DOHH2 (cell line): ENCODE measurements at regions not wholly inside any gene's neighbourhood (a gene's known extent, or its start where the extent isn't known, plus 50 kb on each side); places are given as distances from the start of the nearest gene placed in this dataset.

Source experiments
- H3F3A ChIP-seq: fragments of 200-600 bp; sonication (generic), shearing (Covaris generic); 2 replicates; pipeline ENCODE4 v1.6.0; 2016; ENCODE audit warnings: antibody characterized with exemption, mild to moderate bottlenecking; ENCODE audit not compliant: control insufficient read depth, insufficient read depth
- H3K27ac ChIP-seq: fragments of 200-600 bp; sonication (generic); 2 replicates; pipeline ENCODE4 v1.5.1; 2014; ENCODE audit warnings: low read depth, mild to moderate bottlenecking, low read length, moderate library complexity
- H3K27me3 ChIP-seq: fragments of 200-600 bp; sonication (generic); 2 replicates; pipeline ENCODE4 v1.6.1; 2014; ENCODE audit warnings: mild to moderate bottlenecking, low read length, mixed read lengths; ENCODE audit not compliant: control insufficient read depth
- H3K36me3 ChIP-seq: fragments of 200-600 bp; sonication (generic); 2 replicates; pipeline ENCODE4 v1.6.1; 2014; ENCODE audit warnings: mild to moderate bottlenecking, low read length, moderate library complexity, mixed read lengths; ENCODE audit not compliant: control insufficient read depth
- H3K4me1 ChIP-seq: fragments of 200-600 bp; sonication (generic); 2 replicates; pipeline ENCODE4 v1.6.1; 2014; ENCODE audit warnings: mild to moderate bottlenecking, low read length, mixed read lengths; ENCODE audit not compliant: control insufficient read depth
- H3K4me2 ChIP-seq: fragments of 200-600 bp; sonication (generic); 2 replicates; pipeline ENCODE4 v1.6.0; 2014; ENCODE audit warnings: mild to moderate bottlenecking, low read length, moderate library complexity
- H3K4me3 ChIP-seq: fragments of 200-600 bp; sonication (generic); 2 replicates; pipeline ENCODE4 v1.5.1; 2014; ENCODE audit warnings: mild to moderate bottlenecking, low read length, mixed read lengths
- H3K79me2 ChIP-seq: fragments of 200-600 bp; sonication (generic); 2 replicates; pipeline ENCODE4 v1.6.1; 2014; ENCODE audit warnings: mild to moderate bottlenecking, low read length, mixed read lengths; ENCODE audit not compliant: control insufficient read depth
- H3K9me2 ChIP-seq: fragments of 200-600 bp; sonication (generic); replicated peaks from 2 replicates; pipeline ENCODE4 v1.6.1; 2014; ENCODE audit warnings: mild to moderate bottlenecking, low read length, mixed read lengths; ENCODE audit not compliant: control insufficient read depth
- H3K9me3 ChIP-seq: fragments of 200-600 bp; sonication (generic); 2 replicates; pipeline ENCODE4 v1.6.1; 2014; ENCODE audit warnings: antibody characterized with exemption, low read length, mixed read lengths; ENCODE audit not compliant: control insufficient read depth, insufficient read depth
- H4K20me1 ChIP-seq: fragments of 200-600 bp; sonication (generic); 2 replicates; pipeline ENCODE4 v1.6.0; 2014; ENCODE audit warnings: low read depth, mild to moderate bottlenecking, antibody characterized with exemption, low read length, moderate library complexity; ENCODE audit not compliant: control insufficient read depth, insufficient read depth
- CTCF ChIP-seq: fragments of 200-600 bp; sonication (generic); IDR thresholded peaks from one replicate; pipeline ENCODE4 v1.5.1; 2014; ENCODE audit warnings: antibody characterized with exemption, mild to moderate bottlenecking, low read depth, low read length; ENCODE audit not compliant: poor library complexity, severe bottlenecking
- EZH2phosphoT487 ChIP-seq: fragments of 200-600 bp; sonication (generic); IDR thresholded peaks from 2 replicates; pipeline ENCODE4 v1.6.1; 2017; ENCODE audit warnings: borderline replicate concordance, mild to moderate bottlenecking, antibody characterized with exemption, low read length, moderate library complexity, mixed read lengths

DNA sequence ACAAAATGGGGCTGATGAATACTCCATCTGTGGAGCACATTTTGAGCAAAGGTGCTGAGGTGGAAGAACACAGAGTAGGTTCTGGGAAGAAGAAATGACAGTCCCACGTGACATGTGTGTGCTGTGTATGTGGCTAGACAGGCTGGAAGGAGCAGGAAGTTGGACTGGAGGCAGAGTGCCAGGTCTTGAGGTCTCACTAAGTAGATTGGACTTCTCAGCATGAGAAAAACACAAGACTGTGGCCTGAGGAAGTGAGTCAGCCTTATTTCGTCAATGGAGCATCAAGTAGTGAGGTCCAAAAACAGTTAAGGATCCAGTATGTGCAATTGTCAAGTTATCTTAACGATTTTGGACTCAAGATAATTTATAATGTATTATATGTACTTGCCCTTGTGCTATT, 736.5 kb downstream of the KCNJ2 start:
- no peak overlapping the region for H3K27ac ChIP-seq
- H3K9me3 ChIP-seq, result no peaks in the 10 kb centered on the region
- H3K36me3 ChIP-seq, result no peaks in the 10 kb centered on the region

GRCh38 chr17:70906808-70907207, 737.5 kb downstream of the KCNJ2 start:
- no peak overlapping the region for H3K4me3 ChIP-seq
- H3K4me1 ChIP-seq, result no peaks in the 10 kb centered on the region
- H3K27ac ChIP-seq, result no peak overlapping the region
- no peaks in the 10 kb centered on the region for H3K9me2 ChIP-seq
- no peaks in the 10 kb centered on the region for H3K27me3 ChIP-seq
- no peaks in the 10 kb centered on the region for H4K20me1 ChIP-seq
- no peaks in the 10 kb centered on the region for H3K9me3 ChIP-seq
- no peak for TF ChIP-seq EZH2phosphoT487
- no peak for TF ChIP-seq CTCF
- H3F3A ChIP-seq, result no peaks in the 10 kb centered on the region
- no peaks in the 10 kb centered on the region for H3K79me2 ChIP-seq
- H3K36me3 ChIP-seq, result no peaks in the 10 kb centered on the region
- no peak overlapping the region for H3K4me2 ChIP-seq

More for the DNA sequence above, 736.5 kb downstream of the KCNJ2 start:
- Histone ChIP-seq H3K27me3 (no peaks in the 10 kb centered on the region), H4K20me1 (no peaks in the 10 kb centered on the region), H3K4me3 (no peak overlapping the region), H3K9me2 (no peaks in the 10 kb centered on the region), H3K4me1 (no peaks in the 10 kb centered on the region), H3K79me2 (no peaks in the 10 kb centered on the region), H3F3A (no peaks in the 10 kb centered on the region), H3K4me2 (no peak overlapping the region)
- TF ChIP-seq EZH2phosphoT487 (no peak), CTCF (no peak)

DNA sequence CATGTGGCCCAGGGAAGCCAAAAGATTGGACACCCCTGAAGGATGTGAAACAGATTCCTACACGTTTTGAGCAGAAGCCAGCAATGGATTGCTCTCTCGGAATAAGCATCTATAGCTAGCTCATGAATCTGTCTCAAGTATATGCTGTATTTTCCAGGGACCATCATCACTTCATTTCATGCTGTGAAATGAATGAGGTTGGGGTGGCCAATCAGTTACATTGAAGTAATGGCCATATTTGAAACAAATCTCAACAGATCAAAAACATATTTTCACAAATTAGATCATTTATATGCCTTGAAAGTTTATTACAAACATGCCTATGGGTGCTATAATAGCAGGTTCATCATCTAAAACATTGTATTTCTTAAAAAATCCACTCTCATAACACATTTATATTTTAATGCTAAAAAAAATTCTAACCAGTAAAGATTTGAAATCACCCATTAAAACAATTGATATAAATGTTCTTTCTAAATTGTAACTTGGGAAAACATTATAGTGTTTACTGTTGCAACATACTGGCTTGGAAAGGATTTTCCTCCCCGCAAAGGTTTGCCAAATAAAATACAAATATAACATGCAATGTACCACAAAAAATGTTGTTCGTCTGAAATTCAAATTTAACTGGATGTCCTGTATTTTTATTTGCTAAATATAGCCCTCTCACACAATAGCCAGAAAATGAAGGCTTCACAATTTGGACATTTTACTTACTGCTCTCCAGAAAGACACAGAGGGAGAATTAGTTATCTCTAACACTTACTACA, 743.6 kb downstream of the KCNJ2 start:
- Histone ChIP-seq H3K27me3 (no peaks in the 10 kb centered on the region), H3K4me2 (no peak overlapping the region), H3K27ac (no peak overlapping the region), H3K79me2 (no peaks in the 10 kb centered on the region), H4K20me1 (no peaks in the 10 kb centered on the region), H3K9me3 (no peaks in the 10 kb centered on the region), H3K4me1 (no peaks in the 10 kb centered on the region), H3K9me2 (no peaks in the 10 kb centered on the region), H3F3A (no peaks in the 10 kb centered on the region), H3K4me3 (no peak overlapping the region), H3K36me3 (no peaks in the 10 kb centered on the region)
- TF ChIP-seq CTCF, result no peak
- no peak for TF ChIP-seq EZH2phosphoT487
